Gastrocnemius medialis (tissue), 4 donors: ENCODE measurements at regions not wholly inside any gene's neighbourhood (a gene's known extent, or its start where the extent isn't known, plus 50 kb on each side); places are given as distances from the start of the nearest gene placed in this dataset.

Experiments
- POLR2A ChIP-seq, 2 donors: fragments of 450-650 bp; IDR thresholded peaks; one replicate each; pipeline ENCODE4 v1.6.1; 2017; ENCODE audit warnings: antibody characterized with exemption in 2 of 2, mild to moderate bottlenecking in 2 of 2, moderate library complexity in 2 of 2
- TF ChIP-seq, protein P1 (sequence below), 5 experiments: fragments of 450-650 bp in 3 of 5; fragments of 200-600 bp in 2 of 5; sonication (generic) in 2 of 5; IDR thresholded peaks in 4 of 5; conservative IDR thresholded peaks in 1 of 5; 1 replicate in 4 of 5; 2 replicates in 1 of 5; pipeline ENCODE4 v1.5.1; 2016 to 2019; ENCODE audit warnings: antibody characterized with exemption in 5 of 5, mild to moderate bottlenecking in 3 of 5, moderate library complexity in 3 of 5

DNA sequence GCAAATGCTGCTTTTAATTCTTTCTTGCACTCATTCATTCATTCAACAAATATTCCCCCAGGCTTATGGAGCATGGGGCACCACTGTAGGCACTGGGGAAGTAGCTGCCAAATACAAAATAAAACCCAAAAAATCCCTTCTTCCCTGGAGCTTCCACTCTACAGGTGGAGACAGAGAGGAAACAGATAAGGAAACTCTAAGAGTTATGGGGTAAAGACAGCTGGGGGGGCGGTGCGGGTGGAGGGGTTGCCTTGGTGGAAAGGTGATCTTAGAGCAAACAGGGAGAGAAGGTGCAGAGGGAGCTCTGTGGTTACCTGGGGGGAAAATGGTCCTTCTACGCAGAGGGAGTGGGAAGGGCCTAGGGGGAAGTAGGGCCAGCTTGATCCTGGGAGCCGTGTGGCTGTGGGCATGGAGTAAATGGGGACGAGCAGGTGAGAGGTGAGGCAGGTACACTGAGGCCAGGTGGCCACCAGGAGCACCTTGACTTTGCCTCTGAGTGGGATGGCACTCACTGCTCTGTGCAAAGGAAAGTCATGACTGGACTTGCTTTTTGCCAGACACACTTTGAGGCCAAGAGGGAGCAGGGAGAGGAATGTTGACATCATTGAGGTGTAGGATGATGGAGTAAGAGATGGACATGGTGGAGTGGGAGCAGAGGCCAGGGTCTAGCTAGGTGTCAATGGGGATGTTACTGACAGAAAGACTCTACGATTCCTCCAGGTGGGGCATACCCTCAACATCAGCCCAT is 152.0 kb downstream of the ETS2 start:
- no peak for TF ChIP-seq POLR2A (IDR thresholded peaks at IDR 0.05)
- TF ChIP-seq, protein P1, sequence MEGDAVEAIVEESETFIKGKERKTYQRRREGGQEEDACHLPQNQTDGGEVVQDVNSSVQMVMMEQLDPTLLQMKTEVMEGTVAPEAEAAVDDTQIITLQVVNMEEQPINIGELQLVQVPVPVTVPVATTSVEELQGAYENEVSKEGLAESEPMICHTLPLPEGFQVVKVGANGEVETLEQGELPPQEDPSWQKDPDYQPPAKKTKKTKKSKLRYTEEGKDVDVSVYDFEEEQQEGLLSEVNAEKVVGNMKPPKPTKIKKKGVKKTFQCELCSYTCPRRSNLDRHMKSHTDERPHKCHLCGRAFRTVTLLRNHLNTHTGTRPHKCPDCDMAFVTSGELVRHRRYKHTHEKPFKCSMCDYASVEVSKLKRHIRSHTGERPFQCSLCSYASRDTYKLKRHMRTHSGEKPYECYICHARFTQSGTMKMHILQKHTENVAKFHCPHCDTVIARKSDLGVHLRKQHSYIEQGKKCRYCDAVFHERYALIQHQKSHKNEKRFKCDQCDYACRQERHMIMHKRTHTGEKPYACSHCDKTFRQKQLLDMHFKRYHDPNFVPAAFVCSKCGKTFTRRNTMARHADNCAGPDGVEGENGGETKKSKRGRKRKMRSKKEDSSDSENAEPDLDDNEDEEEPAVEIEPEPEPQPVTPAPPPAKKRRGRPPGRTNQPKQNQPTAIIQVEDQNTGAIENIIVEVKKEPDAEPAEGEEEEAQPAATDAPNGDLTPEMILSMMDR (IDR thresholded peaks at IDR 0.05 in 4 of 5, conservative IDR thresholded peaks at IDR 0.05 in 1 of 5): no peak
